HUES48 (cell line): ENCODE measurements at regions not wholly inside any gene's neighbourhood (a gene's known extent, or its start where the extent isn't known, plus 50 kb on each side); places are given as distances from the start of the nearest gene placed in this dataset.

Source experiments
- H3K27ac ChIP-seq: one replicate; pipeline ENCODE4 v1.7.0; 2013; ENCODE audit warnings: low read depth, low read length, inconsistent platforms
- H3K27me3 ChIP-seq: 2 replicates; pipeline ENCODE4 v1.6.1; 2013; ENCODE audit warnings: mild to moderate bottlenecking, low read length; ENCODE audit not compliant: control insufficient read depth, insufficient read depth
- H3K36me3 ChIP-seq: 2 replicates; pipeline ENCODE4 v1.6.1; 2013; ENCODE audit warnings: low read length; ENCODE audit not compliant: control insufficient read depth, insufficient read depth
- H3K4me1 ChIP-seq: 2 replicates; pipeline ENCODE4 v1.6.1; 2013; ENCODE audit warnings: mild to moderate bottlenecking, low read length; ENCODE audit not compliant: control insufficient read depth, insufficient read depth
- H3K4me3 ChIP-seq: 2 replicates; pipeline ENCODE4 v1.5.1; 2013; ENCODE audit warnings: mild to moderate bottlenecking, low read depth, low read length
- H3K9ac ChIP-seq: 2 replicates; pipeline ENCODE4 v1.6.1; 2013; ENCODE audit warnings: mild to moderate bottlenecking, low read depth, low read length, moderate library complexity
- H3K9me3 ChIP-seq: 2 replicates; pipeline ENCODE4 v1.6.1; 2013; ENCODE audit warnings: low read length; ENCODE audit not compliant: control insufficient read depth, insufficient read depth

GRCh38 chr3:159166899-159167586 is 365.2 kb downstream of the MFSD1 start:
- no peaks in the 10 kb centered on the region for H3K4me1 ChIP-seq
- H3K36me3 ChIP-seq: no peaks in the 10 kb centered on the region
- H3K27ac ChIP-seq: no peak overlapping the region
- no peak overlapping the region for H3K4me3 ChIP-seq
- H3K9me3 ChIP-seq: no peaks in the 10 kb centered on the region
- H3K27me3 ChIP-seq: no peaks in the 10 kb centered on the region
- no peak overlapping the region for H3K9ac ChIP-seq

- Histone ChIP-seq H3K27ac (no peak overlapping the region), H3K4me1 (no peaks in the 10 kb centered on the region), H3K4me3 (no peak overlapping the region), H3K36me3 (no peaks in the 10 kb centered on the region), H3K27me3 (no peaks in the 10 kb centered on the region), H3K9me3 (no peaks in the 10 kb centered on the region), H3K9ac (no peak overlapping the region)
These were observed 366.9 kb downstream of the MFSD1 start for GRCh38 chr3:159168788-159169187.

- Histone ChIP-seq H3K4me3 (no peak overlapping the region), H3K27me3 (no peaks in the 10 kb centered on the region), H3K9me3 (no peaks in the 10 kb centered on the region), H3K4me1 (no peaks in the 10 kb centered on the region), H3K36me3 (no peaks in the 10 kb centered on the region), H3K27ac (no peak overlapping the region), H3K9ac (no peak overlapping the region)
These were observed 368.0 kb downstream of the MFSD1 start for GRCh38 chr3:159169828-159170227.

DNA sequence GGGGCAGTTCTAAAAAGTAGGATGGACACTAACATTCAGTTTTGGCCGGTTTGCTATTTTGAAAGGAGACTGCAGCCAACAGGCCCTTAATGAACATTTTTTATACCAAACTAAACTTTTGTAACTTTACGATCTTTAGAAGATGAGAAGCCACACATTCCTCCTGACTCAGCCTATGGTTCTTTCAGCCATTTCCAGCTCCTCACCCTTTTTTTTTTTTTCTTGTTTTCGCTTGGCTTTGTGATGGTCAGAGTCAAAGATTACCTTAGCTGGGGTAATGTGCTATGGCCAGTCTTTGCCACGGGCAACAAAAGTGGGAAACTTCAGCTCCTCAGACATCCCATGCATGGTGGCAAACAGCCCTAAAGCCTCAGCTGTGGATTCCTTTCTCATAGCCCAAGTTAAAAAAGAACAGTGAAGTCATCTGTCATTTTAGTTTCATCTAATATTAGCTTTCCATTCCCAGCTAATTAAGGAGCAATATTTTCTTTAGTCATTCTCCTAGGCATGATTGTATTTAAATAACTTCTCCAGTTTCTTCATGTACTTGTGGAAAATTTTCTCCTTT is 368.7 kb downstream of the MFSD1 start:
- Histone ChIP-seq H3K4me3 (no peak overlapping the region), H3K27me3 (no peaks in the 10 kb centered on the region), H3K9ac (no peak overlapping the region), H3K27ac (no peak overlapping the region), H3K4me1 (no peaks in the 10 kb centered on the region), H3K9me3 (no peaks in the 10 kb centered on the region), H3K36me3 (no peaks in the 10 kb centered on the region)

- Histone ChIP-seq H3K9me3 (no peaks in the 10 kb centered on the region), H3K27ac (no peak overlapping the region)
These were observed 369.5 kb downstream of the MFSD1 start for GRCh38 chr3:159171333-159171732.

DNA sequence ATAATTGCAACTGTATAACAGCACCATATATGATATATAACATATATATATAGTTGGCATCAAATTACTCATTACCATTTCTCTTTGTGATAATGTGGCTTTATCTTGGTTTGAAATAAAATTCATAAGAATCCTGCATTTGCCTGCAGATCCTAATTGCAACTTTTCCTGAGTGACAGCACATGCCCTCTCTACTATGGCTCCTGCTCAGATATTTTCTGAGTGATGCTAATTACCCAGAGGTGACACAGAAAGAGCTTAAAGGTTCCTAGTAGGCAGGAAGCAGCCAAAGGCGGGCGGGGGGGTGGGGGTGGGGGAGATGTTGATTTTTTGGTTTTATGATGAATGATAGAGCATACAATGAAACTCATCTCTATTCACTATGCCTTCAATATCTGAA is 370.6 kb downstream of the MFSD1 start:
- H3K27me3 ChIP-seq: no peaks in the 10 kb centered on the region
- H3K4me3 ChIP-seq: no peak overlapping the region
- H3K9ac ChIP-seq: no peak overlapping the region
- H3K36me3 ChIP-seq: no peaks in the 10 kb centered on the region
- no peak overlapping the region for H3K27ac ChIP-seq
- H3K4me1 ChIP-seq: no peaks in the 10 kb centered on the region
- no peaks in the 10 kb centered on the region for H3K9me3 ChIP-seq

More at GRCh38 chr3:159171333-159171732, 369.5 kb downstream of the MFSD1 start:
- H3K36me3 ChIP-seq: no peaks in the 10 kb centered on the region
- no peak overlapping the region for H3K4me3 ChIP-seq
- H3K9ac ChIP-seq: no peak overlapping the region
- no peaks in the 10 kb centered on the region for H3K27me3 ChIP-seq
- no peaks in the 10 kb centered on the region for H3K4me1 ChIP-seq

DNA sequence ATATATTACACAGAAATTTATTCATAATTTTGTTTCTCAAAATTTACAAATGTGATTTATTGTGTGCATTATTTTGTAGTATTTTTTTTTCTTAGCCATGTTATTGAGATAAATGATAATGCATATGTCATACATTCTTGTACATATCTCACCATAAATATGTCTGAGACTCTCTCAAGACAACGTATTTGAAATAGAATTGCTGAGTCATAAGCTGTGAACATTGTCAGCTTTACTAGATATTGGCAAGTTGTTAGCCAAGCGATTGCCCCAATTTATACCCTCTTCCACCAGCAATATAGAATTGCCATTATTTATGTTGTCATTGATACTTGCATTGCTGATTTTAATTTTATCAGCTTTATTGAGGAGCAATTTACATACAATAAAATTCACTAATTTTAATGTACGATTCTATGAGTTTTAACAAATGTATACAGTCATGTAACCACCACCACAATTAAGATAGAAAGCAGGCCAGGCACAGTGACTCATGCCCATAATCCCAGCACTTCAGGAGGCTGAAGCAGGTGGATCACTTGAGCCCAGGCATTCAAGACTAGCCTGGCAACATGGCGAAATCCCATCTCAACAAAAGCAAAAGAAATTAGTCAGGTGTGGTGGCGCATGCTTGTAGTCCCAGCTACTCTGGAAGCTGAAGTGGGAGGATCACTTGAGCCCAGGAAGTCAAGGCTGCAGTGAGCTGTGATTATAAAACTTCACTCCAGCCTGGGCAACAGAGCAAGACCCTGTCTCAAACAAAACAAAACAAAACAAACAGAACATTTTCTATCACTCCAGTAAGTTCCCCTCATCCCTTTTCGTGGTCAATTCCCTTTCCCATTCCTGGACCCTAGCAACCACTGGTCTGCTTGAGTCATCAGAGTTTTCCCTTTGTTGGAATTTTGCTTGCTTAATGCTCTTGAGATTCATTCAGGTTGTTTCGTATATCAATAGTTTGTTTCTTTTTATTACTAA is 373.1 kb downstream of the MFSD1 start:
- no peak overlapping the region for H3K27ac ChIP-seq
- H3K4me1 ChIP-seq: 0 out of 2 replicates have a peak, but pooled peaks cover 3% of the 10 kb centered on the region
- no peak overlapping the region for H3K4me3 ChIP-seq
- H3K27me3 ChIP-seq: no peaks in the 10 kb centered on the region
- H3K9me3 ChIP-seq: no peaks in the 10 kb centered on the region
- no peak overlapping the region for H3K9ac ChIP-seq
- no peaks in the 10 kb centered on the region for H3K36me3 ChIP-seq

DNA sequence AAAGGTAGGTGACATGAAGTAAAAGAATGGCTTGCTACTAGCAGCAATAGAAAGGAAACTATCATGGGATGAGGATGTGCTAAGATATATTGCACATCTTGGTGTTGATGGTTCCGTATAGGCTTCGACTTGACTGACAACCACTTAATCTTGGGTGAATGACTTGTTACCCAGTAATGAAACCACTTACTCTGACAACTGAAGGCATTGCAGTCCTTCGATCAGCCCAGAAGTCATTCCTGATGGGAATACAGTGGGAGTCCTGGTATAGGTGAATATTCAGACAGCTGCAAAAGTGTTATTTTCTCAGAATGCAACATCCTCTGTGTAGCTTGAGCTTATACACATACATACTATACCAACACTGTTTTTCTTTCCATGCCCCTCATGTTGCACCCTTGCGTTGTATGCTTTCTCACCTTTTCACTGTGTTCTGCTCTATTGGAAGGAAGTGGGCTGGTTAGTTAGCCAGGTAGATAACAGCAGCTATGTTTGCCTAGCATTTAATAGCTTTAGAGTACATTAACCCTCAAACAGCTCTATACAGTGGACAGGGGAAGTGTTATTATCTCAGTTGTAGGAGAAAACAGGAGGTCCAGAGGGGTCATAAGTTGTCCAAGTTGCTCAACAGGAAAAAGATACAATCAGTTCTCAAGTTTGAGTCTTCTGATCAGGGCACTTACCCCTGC is 376.5 kb downstream of the MFSD1 start:
- H3K36me3 ChIP-seq: no peaks in the 10 kb centered on the region
- H3K27me3 ChIP-seq: no peaks in the 10 kb centered on the region
- no peak overlapping the region for H3K9ac ChIP-seq
- no peaks in the 10 kb centered on the region for H3K9me3 ChIP-seq
- no peak overlapping the region for H3K27ac ChIP-seq
- H3K4me1 ChIP-seq: 0 out of 2 replicates have a peak, but pooled peaks cover 3% of the 10 kb centered on the region
- no peak overlapping the region for H3K4me3 ChIP-seq

DNA sequence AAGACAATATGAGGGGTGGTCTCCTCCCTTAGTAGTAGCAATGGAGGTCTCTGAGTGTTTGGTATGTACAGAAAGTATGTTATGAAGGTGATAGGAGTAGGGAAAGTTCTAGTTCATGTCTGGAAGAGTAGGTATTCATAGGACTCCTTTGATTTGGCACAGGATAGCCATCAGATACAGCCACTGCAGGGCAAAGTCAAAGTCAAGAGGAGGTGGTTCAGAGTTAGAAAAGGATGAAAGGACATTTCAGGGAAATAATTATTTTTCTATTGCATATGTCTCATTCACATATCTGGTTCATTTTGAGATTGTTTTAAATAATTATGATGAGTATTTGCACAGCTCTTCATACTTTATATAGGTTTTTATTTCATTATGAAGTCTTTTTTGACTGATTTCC is 381.1 kb downstream of the MFSD1 start:
- no peak overlapping the region for H3K27ac ChIP-seq
- H3K36me3 ChIP-seq: no peaks in the 10 kb centered on the region
- H3K9ac ChIP-seq: no peak overlapping the region
- H3K4me3 ChIP-seq: no peak overlapping the region
- H3K27me3 ChIP-seq: no peaks in the 10 kb centered on the region
- H3K9me3 ChIP-seq: no peaks in the 10 kb centered on the region
- 0 out of 2 replicates have a peak, but pooled peaks cover 3% of the 10 kb centered on the region for H3K4me1 ChIP-seq

DNA sequence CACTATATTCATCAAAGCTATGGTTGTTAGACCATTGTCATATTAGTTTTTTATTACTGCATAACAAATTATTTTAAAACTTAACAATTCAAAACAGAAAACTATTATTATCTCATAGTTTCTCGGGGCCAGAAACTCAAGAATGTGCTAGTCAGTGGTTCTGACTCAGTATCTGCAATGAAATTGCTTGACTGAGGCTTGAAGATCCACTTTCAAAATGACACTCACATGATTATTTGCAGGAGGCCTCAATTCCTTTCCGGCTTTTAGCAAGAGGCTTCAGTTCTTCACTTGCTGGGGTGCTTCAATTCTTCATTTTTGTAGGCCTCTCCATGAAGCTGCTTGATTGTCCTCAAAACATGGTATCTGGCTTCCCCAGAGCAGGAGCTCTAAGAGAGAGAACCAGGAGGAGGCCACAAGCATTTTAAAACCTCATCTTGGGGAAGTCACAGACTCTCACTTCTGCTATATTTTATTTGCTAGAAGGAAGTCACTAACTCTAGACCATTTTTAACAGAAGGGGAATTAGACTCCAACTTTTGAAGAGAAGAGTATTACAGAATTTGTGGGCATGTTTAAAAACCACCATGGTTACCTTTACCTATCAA is 383.7 kb downstream of the MFSD1 start:
- Histone ChIP-seq H3K27me3 (no peaks in the 10 kb centered on the region), H3K36me3 (no peaks in the 10 kb centered on the region), H3K4me3 (no peak overlapping the region), H3K9me3 (no peaks in the 10 kb centered on the region), H3K27ac (no peak overlapping the region), H3K9ac (no peak overlapping the region), H3K4me1 (no peaks in the 10 kb centered on the region)
